Epithelial cell of proximal tubule (primary cell): ENCODE measurements at regions not wholly inside any gene's neighbourhood (a gene's known extent, or its start where the extent isn't known, plus 50 kb on each side); places are given as distances from the start of the nearest gene placed in this dataset.

Experiments used
- DNase-seq: peaks from one replicate; pipeline ENCODE4 v3.0.0-alpha.2; 2011; ENCODE audit warnings: low read depth
- H3K4me3 ChIP-seq: 2 replicates; pipeline ENCODE4 v1.5.1; 2011; ENCODE audit warnings: low read depth, mild to moderate bottlenecking, low read length
- TF ChIP-seq, protein P1 (sequence below): conservative IDR thresholded peaks from 2 replicates; pipeline ENCODE4 v1.5.1; 2012; ENCODE audit warnings: low read depth, mild to moderate bottlenecking, low read length

DNA sequence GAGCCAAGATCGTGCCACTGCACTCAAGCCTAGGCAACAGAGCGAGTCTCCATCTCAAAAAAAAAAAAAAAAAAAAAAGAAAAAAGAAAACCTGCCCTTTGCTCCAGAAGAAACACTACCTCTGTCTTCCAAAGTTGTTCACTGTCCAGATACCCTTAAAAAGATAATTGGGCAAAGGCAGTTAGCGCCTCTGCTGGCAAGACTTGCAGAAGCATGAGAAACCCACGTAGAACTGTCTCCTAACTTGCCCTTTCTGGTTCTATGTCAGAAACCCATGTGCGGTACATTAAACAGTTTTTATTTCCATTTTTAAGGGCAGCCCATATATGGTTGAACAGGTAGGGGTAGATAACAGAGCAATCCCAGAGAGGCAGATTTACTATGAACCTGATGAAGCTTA is 1026.4 kb downstream of the ROBO2 start:
- DNase-seq = no peak
- H3K4me3 ChIP-seq = no peak overlapping the region
- TF ChIP-seq, protein P1, sequence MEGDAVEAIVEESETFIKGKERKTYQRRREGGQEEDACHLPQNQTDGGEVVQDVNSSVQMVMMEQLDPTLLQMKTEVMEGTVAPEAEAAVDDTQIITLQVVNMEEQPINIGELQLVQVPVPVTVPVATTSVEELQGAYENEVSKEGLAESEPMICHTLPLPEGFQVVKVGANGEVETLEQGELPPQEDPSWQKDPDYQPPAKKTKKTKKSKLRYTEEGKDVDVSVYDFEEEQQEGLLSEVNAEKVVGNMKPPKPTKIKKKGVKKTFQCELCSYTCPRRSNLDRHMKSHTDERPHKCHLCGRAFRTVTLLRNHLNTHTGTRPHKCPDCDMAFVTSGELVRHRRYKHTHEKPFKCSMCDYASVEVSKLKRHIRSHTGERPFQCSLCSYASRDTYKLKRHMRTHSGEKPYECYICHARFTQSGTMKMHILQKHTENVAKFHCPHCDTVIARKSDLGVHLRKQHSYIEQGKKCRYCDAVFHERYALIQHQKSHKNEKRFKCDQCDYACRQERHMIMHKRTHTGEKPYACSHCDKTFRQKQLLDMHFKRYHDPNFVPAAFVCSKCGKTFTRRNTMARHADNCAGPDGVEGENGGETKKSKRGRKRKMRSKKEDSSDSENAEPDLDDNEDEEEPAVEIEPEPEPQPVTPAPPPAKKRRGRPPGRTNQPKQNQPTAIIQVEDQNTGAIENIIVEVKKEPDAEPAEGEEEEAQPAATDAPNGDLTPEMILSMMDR = peak; percentile 26

DNA sequence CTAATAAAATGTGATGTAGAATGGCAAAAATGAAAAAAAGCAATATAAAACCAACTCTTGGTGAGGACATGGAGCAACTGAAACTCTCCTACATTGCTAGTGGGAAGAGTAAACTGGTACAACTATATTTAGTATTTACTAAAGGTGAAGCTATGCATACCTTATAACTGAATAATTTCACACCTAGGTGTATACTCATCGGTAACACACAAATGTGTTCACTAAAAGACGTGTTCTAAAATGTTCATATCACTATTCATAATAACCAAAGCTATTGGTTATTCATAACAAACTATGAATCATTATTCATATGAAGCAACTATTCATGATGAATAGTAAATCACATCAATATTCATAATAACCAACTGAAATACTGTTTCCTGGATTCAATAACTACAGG is 1030.3 kb downstream of the ROBO2 start:
- TF ChIP-seq, protein P1 = no peak
- no peak overlapping the region for H3K4me3 ChIP-seq
- DNase-seq = no peak

DNA sequence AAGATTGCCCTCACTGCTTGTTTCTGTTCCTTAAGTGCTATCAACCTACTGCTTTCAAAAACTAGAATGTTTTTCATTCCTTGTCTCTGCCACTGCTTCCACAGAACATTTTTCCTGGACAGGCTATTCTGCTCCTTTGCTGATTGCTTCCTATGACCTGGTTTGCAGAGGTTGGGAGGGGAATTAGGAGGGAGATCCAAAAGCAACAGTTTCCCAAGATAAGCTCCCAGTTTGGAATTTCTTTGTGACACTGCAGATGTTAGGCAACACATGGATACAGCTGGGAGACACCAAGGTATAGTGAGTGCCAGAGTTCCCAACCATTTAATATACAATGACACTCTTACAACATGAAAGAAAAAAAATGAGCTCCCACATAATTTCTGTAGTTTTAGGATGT is 1036.5 kb downstream of the ROBO2 start:
- no peak overlapping the region for H3K4me3 ChIP-seq
- TF ChIP-seq, protein P1 = no peak
- DNase-seq = no peak

DNA sequence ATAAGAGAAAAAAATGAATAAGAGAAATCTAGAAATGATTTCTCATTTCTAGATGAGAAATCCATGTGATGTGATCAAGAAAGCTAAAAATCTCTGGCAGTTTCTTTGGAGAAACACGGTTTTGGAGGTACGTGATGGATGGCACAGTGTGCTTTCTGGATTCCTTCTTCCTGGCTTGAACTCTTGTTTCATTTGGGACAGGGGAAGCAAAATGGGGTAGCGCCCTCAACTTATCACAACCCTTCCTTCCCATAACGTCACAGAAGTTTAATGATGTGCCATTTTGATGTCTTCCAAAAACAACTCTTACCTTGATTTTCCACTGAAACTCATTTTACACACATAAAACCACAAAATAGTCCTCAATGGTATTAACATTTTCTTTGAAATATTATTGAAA is 1037.3 kb downstream of the ROBO2 start:
- no peak for DNase-seq

DNA sequence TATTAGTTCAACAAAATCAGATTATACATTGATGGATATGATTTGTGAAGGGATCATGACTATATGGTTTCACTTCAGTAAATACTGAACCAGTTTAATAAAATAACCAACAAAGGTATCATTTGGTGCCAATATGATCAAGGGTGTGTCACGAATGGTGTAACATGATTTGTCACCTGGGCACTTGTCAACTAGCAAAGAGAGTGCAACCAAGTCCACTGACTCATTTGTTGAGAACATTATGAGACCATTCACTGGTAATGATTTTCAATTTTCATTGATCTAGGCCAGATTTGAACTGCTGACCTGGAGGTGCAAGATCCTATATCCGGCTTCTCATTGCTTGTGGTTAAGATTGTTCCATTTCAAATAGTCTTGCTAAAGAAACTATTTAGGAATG is 1037.9 kb downstream of the ROBO2 start:
- DNase-seq = no peak
- TF ChIP-seq, protein P1 = no peak
- H3K4me3 ChIP-seq = no peak overlapping the region

More for the DNA sequence above, 1037.3 kb downstream of the ROBO2 start:
- TF ChIP-seq, protein P1 = no peak
- H3K4me3 ChIP-seq = no peak overlapping the region

DNA sequence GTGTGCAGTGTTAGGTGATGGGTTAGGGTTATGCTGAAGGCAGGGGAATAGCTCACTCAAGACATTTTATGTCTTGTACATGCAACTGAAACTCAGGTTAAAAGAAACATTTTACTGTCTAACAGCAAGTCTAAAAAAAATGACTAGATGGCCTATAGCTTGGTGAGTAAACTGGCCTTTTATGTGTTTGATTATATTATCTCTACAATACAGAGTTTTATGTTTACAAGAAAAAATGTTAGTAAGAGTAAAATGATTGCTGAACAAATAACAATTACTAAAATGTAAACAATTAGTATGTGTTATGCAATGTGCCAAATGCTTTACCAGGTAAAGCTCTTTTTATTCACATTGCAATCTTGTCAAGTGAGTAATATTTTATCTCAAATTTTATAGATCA is 1039.6 kb downstream of the ROBO2 start:
- no peak for DNase-seq
- TF ChIP-seq, protein P1 = no peak
- H3K4me3 ChIP-seq = no peak overlapping the region

DNA sequence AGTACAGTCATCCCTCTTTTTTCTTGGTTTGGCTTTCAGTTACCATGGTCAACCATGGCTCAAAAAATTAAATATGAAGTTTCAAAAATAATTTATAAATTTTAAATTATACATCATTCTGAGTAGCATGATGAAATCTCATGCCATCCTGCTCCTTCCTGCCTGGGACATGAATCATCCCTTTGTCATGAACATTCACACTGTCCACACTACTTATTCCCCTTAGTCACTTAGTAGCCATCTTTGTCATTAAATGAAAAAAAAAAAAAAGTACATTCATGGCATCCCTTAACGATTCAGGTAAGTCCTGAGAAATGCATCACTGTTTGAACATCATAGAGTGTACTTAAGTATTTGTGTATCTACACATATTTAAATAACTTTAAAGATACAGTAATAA is 1046.3 kb downstream of the ROBO2 start:
- DNase-seq = no peak
- TF ChIP-seq, protein P1 = no peak
- no peak overlapping the region for H3K4me3 ChIP-seq
